MM.1S (cell line): ENCODE measurements at regions not wholly inside any gene's neighbourhood (a gene's known extent, or its start where the extent isn't known, plus 50 kb on each side); places are given as distances from the start of the nearest gene placed in this dataset.

Experiments used
- DNase-seq: peaks from one replicate; pipeline ENCODE4 v3.0.0-alpha.2; 2015
- H2AFZ ChIP-seq: fragments of 300-600 bp; sonication (generic); 2 replicates; pipeline ENCODE4 v1.6.0; 2016; ENCODE audit warnings: antibody characterized with exemption, low read length
- H3F3A ChIP-seq: fragments of 300-600 bp; sonication (generic); 2 replicates; pipeline ENCODE4 v1.6.1; 2016; ENCODE audit warnings: mild to moderate bottlenecking, antibody characterized with exemption, low read length, moderate library complexity, mixed read lengths; ENCODE audit not compliant: insufficient read depth
- H3K27ac ChIP-seq: fragments of 300-600 bp; sonication (generic); 2 replicates; pipeline ENCODE4 v1.5.1; 2016; ENCODE audit warnings: mild to moderate bottlenecking, low read length
- H3K27me3 ChIP-seq: fragments of 300-600 bp; sonication (generic); replicated peaks from 2 replicates; pipeline ENCODE4 v1.6.0; 2016; ENCODE audit warnings: low read length; ENCODE audit not compliant: insufficient read depth
- H3K36me3 ChIP-seq: fragments of 300-600 bp; sonication (generic); replicated peaks from 2 replicates; pipeline ENCODE4 v1.6.1; 2016; ENCODE audit warnings: mild to moderate bottlenecking, low read length, mixed read lengths; ENCODE audit not compliant: insufficient read depth
- H3K4me1 ChIP-seq: fragments of 300-600 bp; sonication (generic); 2 replicates; pipeline ENCODE4 v1.6.1; 2016; ENCODE audit warnings: low read length, mixed read lengths
- H3K4me2 ChIP-seq: fragments of 300-600 bp; sonication (generic); 2 replicates; pipeline ENCODE4 v1.6.0; 2016; ENCODE audit warnings: low read depth, low read length
- H3K4me3 ChIP-seq: fragments of 300-600 bp; sonication (generic); 2 replicates; pipeline ENCODE4 v1.5.1; 2016; ENCODE audit warnings: low read length, mixed read lengths
- H3K79me2 ChIP-seq: fragments of 300-600 bp; sonication (generic); 2 replicates; pipeline ENCODE4 v1.6.1; 2016; ENCODE audit warnings: mixed run types, low read length, mixed read lengths
- H3K9ac ChIP-seq: fragments of 300-600 bp; sonication (generic); 2 replicates; pipeline ENCODE4 v1.6.1; 2016; ENCODE audit warnings: low read length, mixed read lengths
- H3K9me2 ChIP-seq: fragments of 300-600 bp; sonication (generic); replicated peaks from 2 replicates; pipeline ENCODE4 v1.6.1; 2016; ENCODE audit warnings: mild to moderate bottlenecking, low read length, mixed read lengths; ENCODE audit not compliant: insufficient read depth
- H3K9me3 ChIP-seq: fragments of 300-600 bp; sonication (generic); replicated peaks from 2 replicates; pipeline ENCODE4 v1.6.1; 2016; ENCODE audit warnings: mild to moderate bottlenecking, low read length, mixed read lengths; ENCODE audit not compliant: insufficient read depth
- H4K20me1 ChIP-seq: fragments of 300-600 bp; sonication (generic); 2 replicates; pipeline ENCODE4 v1.6.1; 2016; ENCODE audit warnings: mild to moderate bottlenecking, low read length, moderate library complexity, mixed read lengths; ENCODE audit not compliant: insufficient read depth
- EZH2 ChIP-seq: fragments of 300-600 bp; sonication (generic); optimal IDR thresholded peaks from 2 replicates; pipeline ENCODE3; 2017; ENCODE audit warnings: low read depth, mild to moderate bottlenecking, antibody characterized with exemption, low read length, mixed read lengths
- EZH2phosphoT487 ChIP-seq: fragments of 300-600 bp; sonication (generic); IDR thresholded peaks from 2 replicates; pipeline ENCODE4 v1.6.1; 2018; ENCODE audit warnings: antibody characterized with exemption, low read length
- TF ChIP-seq, protein P1 (sequence below): fragments of 300-600 bp; sonication (generic); IDR thresholded peaks from 2 replicates; pipeline ENCODE4 v1.5.1; 2016; ENCODE audit warnings: antibody characterized with exemption, low read length, mixed read lengths

DNA sequence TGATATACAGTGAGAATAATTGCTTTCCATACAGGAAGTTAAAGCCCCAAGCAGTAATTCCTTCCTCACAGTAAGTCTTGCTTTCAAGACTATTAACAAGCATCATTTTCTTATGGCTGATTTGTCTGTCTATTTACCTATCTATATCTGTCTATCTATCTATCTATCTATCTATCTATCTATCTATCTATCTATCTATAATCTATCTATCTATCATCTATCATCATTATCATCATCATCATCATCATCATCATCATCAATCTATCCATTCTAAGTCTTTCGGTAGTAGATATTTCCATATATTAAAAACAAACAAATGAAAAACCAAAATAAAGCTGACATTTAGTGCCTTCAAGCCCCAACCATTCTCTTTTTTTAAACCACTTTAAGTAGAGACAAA is 224.4 kb upstream of the RXFP2 start:
- H3K79me2 ChIP-seq = no peaks in the 10 kb centered on the region
- no peak overlapping the region for H3K4me3 ChIP-seq
- no peaks in the 10 kb centered on the region for H3F3A ChIP-seq
- no peaks in the 10 kb centered on the region for H3K27me3 ChIP-seq
- H3K4me2 ChIP-seq = no peak overlapping the region
- H3K36me3 ChIP-seq = no peaks in the 10 kb centered on the region
- H3K4me1 ChIP-seq = no peaks in the 10 kb centered on the region
- H3K9me2 ChIP-seq = no peaks in the 10 kb centered on the region
- DNase-seq = no peak
- no peak overlapping the region for H2AFZ ChIP-seq
- H3K9me3 ChIP-seq = no peaks in the 10 kb centered on the region
- no peak for TF ChIP-seq EZH2
- TF ChIP-seq, protein P1, sequence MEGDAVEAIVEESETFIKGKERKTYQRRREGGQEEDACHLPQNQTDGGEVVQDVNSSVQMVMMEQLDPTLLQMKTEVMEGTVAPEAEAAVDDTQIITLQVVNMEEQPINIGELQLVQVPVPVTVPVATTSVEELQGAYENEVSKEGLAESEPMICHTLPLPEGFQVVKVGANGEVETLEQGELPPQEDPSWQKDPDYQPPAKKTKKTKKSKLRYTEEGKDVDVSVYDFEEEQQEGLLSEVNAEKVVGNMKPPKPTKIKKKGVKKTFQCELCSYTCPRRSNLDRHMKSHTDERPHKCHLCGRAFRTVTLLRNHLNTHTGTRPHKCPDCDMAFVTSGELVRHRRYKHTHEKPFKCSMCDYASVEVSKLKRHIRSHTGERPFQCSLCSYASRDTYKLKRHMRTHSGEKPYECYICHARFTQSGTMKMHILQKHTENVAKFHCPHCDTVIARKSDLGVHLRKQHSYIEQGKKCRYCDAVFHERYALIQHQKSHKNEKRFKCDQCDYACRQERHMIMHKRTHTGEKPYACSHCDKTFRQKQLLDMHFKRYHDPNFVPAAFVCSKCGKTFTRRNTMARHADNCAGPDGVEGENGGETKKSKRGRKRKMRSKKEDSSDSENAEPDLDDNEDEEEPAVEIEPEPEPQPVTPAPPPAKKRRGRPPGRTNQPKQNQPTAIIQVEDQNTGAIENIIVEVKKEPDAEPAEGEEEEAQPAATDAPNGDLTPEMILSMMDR = no peak
- no peak for TF ChIP-seq EZH2phosphoT487
- H3K27ac ChIP-seq = no peak overlapping the region
- H3K9ac ChIP-seq = no peak overlapping the region
- no peaks in the 10 kb centered on the region for H4K20me1 ChIP-seq

DNA sequence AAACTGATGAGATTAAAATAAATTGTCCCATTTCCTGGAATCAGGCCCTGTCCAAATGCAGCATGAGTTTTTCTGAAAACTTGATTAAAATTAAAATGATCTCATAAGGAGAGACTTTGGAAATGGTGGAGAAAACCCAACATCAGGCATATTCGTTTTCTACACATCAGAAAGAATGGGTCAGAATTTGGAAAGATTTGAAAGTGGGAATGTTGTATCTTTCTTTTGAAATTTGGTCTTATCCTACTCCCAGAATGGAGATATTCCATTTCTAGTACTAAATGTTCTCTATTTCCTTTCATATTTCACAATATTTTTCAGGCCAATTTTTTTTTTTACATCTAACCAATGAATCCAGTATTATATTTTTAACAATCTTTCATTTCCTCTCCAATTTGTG is 223.9 kb upstream of the RXFP2 start:
- no peaks in the 10 kb centered on the region for H3F3A ChIP-seq
- TF ChIP-seq, protein P1 = no peak
- TF ChIP-seq EZH2 = no peak
- TF ChIP-seq EZH2phosphoT487 = no peak
- no peaks in the 10 kb centered on the region for H3K36me3 ChIP-seq
- H3K27me3 ChIP-seq = no peaks in the 10 kb centered on the region
- no peak for DNase-seq
- no peak overlapping the region for H3K9ac ChIP-seq
- H3K4me3 ChIP-seq = no peak overlapping the region
- no peak overlapping the region for H3K27ac ChIP-seq
- H3K79me2 ChIP-seq = no peaks in the 10 kb centered on the region
- H3K9me2 ChIP-seq = no peaks in the 10 kb centered on the region
- no peak overlapping the region for H3K4me2 ChIP-seq
- H3K4me1 ChIP-seq = no peaks in the 10 kb centered on the region
- H2AFZ ChIP-seq = no peak overlapping the region
- H4K20me1 ChIP-seq = no peaks in the 10 kb centered on the region
- no peaks in the 10 kb centered on the region for H3K9me3 ChIP-seq

GRCh38 chr13:31517599-31517998 is 221.7 kb upstream of the RXFP2 start:
- TF ChIP-seq, protein P1 = no peak
- TF ChIP-seq EZH2phosphoT487 = no peak
- no peak for TF ChIP-seq EZH2
- Histone ChIP-seq H3K9me3 (no peaks in the 10 kb centered on the region), H3K27me3 (no peaks in the 10 kb centered on the region), H4K20me1 (no peaks in the 10 kb centered on the region), H3K27ac (no peak overlapping the region), H3K9ac (no peak overlapping the region), H3K4me3 (no peak overlapping the region), H3K79me2 (no peaks in the 10 kb centered on the region), H2AFZ (no peak overlapping the region), H3K4me1 (no peaks in the 10 kb centered on the region), H3K9me2 (no peaks in the 10 kb centered on the region), H3K36me3 (no peaks in the 10 kb centered on the region), H3K4me2 (no peak overlapping the region), H3F3A (no peaks in the 10 kb centered on the region)
- no peak for DNase-seq
